ENCODE measurements at regions not wholly inside any gene's neighbourhood (a gene's known extent, or its start where the extent isn't known, plus 50 kb on each side); places are given as distances from the start of the nearest gene placed in this dataset.
A peak's percentile ranks its signal among the peaks of the same experiment; 100 is the strongest.
"Not testable (repeated sequence)": the region's sequence is repeated elsewhere in the genome, so short reads cannot be mapped to it uniquely, and the experiment has no call there.

GRCh38 chr5:40210694-40211093 lies 469.0 kb upstream of the PTGER4 start:
- no peak for DNase-seq

- DNase-seq: peak; percentile 12
Observed at GRCh38 chr5:40206030-40206429, 473.7 kb upstream of the PTGER4 start.

- DNase-seq: no peak
Observed at GRCh38 chr5:40204144-40204543, 475.6 kb upstream of the PTGER4 start.

DNA sequence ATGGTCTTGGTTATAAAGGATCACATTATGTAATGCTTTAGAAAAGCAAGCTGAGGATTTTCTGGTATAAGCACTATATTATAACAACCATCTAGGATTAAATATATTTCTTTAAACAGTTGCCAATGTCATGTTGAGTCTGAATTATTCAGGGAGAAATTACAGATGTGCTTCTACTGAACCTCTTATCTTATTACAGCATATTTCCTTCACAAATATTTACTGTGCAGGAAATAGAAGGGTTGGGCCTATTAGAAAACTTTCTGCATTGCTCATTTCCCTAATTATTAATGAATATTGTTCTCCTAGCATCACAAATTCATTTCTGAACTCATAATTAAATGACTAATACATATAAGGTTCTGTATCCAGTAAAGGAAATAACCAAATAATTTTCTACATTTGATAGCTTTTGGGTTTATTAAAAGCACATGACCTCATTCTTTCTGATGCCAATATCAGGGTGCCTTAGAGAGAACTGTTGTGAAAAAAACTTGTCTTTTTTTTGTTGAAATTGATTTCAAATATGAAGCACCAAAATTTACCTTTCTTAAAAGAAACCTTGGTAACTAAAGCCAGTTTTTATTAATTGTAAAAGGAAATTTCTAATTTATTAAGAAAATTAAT lies 476.8 kb upstream of the PTGER4 start:
- no peak for DNase-seq

- no peak for DNase-seq
Observed at GRCh38 chr5:40198736-40199135, 481.0 kb upstream of the PTGER4 start.

- not testable (repeated sequence) for DNase-seq
Observed at GRCh38 chr5:40195574-40195973, 484.1 kb upstream of the PTGER4 start.

- no peak for DNase-seq
Observed at GRCh38 chr5:40191150-40191549, 488.6 kb upstream of the PTGER4 start.

DNA sequence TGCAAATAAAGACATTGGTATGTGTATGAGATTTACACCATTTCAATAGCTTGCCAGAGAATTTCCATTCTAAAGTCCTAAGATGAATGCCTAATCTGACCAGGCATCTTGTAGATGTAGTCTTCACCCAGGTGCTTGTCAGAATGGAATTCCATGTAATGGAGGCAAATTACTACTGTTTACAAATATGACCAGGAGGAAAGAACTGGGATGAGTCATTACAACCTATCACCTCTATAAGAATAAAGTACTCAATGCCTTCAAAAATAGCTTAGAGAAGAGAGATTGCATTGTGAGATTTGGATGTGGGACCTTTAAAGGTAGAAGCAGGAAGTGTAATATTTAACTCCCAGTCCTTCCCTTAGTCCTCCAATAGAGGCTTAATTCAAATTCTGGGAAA lies 507.0 kb upstream of the PTGER4 start:
- DNase-seq: no peak

DNA sequence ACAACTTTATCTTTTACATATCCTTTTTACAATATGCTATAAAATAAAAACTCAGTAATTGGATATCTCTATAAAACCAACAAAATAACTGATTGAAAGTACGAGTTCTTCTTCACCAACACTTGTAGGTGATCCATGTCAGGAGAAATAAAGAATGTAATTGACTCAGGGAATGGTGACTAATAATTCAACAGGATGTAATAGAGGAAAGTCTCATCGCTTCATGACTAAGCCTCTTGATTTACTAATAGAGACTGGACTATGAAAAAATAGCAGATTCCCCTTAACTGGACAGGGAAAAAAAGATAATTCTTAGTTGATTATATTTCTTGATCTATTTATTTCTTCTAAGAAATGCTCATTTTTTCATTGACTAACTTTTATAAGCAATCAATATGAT lies 507.7 kb upstream of the PTGER4 start:
- DNase-seq: no peak

GRCh38 chr5:40167283-40167682 lies 512.4 kb upstream of the PTGER4 start:
- no peak for DNase-seq

- no peak for DNase-seq
Observed at GRCh38 chr5:40166802-40167201, 512.9 kb upstream of the PTGER4 start.

DNA sequence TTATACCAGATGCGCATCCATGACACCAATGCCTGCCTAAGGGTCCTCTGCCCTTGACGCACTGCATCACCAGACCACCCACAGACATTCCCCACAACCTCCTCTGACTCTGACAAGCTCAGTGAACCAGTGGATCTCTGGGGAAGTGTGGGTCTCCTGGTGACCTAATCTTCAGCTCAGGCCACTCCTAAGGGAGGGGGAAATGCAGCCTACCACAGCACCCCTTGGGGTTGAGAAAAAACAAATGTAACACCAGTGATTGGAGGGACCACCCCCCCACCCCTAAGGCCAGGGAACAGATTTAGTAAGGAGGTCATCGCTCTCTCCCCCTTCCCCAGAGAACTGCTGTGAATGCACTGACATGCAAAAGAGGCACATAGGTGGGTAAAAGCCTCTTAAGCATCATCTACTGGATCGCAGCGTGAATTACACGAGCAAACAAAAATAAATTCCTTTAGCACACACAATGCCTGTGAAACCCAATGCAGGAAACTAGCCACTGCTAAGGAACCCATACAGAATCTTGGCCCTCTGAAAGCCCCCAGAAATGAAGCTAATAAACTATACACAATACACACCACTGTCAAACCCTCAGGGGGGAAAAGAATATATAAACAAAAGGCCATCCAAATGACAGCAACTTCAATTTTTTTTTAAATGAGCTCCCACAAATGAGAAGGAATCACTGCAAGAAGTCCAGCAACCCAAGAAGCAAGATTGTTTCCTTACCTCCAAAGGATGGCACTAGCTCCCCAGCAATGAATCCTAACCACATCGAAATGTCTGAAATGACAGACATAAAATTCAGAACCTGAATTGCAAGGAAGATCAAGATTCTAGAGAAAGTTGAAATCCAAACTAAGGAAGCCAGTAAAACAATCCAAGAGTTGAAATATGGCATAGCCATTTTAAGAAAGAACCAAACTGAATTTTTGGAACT lies 513.7 kb upstream of the PTGER4 start:
- no peak for DNase-seq

- no peak for DNase-seq
Observed at GRCh38 chr5:40165106-40165788, 514.5 kb upstream of the PTGER4 start.

DNA sequence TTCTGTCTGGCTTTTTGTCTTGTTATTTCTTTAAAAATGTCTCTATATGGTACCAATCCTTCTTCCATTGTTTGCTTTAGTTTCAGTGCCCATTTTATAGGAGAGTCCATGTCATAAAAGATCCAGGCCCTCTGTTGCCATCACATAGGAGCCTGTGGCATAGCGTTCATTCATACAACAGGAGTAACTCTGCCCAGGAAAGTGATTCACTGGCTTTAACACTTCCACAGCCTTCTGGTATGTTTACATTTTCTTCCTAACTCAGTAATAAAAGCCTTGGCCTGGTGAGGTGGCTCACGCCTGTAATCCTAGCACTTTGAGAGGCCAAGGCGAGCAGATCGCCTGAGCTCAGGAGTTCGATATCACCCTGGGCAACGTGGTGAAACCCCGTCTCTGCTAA lies 519.3 kb upstream of the PTGER4 start:
- no peak for DNase-seq

DNA sequence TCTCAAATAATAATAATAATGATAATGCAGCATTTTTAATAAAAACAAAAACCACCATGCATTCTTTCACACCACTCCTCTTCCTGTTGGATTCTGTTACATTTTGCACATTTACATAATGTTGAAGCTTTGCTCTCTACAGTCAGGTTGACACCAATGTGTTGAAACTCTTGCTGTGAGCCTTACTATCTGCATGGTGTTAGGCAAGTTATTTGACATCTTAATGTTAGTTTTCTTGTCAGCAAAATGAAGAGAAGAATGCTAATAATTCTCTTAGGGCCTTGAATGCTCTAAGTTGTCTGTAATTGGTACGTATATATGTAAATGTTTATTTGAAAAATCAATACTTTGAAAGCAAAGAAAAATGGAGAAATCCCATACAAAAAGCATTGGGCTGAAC lies 525.5 kb upstream of the PTGER4 start:
- DNase-seq: no peak

DNA sequence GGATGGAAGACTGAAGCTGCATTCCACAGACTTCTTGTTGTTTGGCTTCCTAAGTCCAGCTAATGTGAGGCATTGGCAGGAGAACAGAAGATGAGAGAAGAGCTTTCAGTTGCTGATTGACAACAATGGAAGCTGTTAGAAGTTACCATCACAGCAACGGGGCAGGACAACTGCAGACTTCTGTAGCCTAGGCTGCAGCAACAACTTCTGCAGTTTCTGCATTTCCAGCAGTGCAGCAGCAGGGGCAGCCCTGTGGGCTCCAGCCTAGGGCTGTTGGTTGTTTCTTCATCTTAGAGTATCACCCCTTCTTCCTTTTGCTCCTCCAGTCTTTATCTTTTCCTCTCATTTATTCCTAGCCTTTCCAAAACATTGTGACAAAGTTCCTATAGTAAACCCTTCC lies 528.8 kb upstream of the PTGER4 start:
- no peak for DNase-seq

DNA sequence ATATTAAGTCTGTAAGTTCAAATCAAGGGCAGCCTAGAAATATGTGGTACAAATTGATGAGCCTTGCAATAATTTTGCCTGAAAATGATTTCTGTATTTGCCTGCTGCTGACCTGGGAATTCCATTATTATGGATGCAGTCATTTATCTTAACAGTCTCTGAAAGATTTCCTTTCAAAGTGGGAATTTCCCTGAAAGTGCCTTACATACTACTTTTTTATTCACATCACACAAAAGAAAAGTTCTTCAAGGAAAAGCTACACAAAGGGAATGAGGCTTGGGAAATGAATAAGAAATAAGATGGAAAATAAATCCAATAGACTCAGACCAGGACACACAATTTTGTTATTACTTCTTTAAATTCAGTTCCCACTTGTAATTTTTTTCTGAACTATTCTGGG lies 537.8 kb upstream of the PTGER4 start:
- DNase-seq: no peak

DNA sequence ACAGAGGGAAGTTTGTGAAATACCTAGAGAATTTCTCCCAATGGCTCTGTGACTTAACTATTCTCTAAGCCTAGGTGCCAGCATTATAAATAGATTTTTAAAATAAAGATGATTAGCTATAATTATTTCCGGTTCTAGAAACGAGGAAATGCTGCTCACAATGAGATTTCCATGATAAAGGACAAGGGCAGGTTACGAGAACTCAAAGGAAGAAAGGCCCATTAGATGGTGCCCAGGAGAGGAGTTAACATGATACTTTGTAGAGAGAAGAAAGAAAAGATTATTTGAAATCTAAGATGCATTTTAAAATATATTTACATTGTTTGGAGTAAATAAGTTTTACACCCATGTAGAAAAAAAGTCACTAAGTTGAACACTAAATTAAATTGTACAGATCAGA lies 538.3 kb upstream of the PTGER4 start:
- DNase-seq: no peak

GRCh38 chr5:40137223-40137622 lies 542.5 kb upstream of the PTGER4 start:
- no peak for DNase-seq

DNA sequence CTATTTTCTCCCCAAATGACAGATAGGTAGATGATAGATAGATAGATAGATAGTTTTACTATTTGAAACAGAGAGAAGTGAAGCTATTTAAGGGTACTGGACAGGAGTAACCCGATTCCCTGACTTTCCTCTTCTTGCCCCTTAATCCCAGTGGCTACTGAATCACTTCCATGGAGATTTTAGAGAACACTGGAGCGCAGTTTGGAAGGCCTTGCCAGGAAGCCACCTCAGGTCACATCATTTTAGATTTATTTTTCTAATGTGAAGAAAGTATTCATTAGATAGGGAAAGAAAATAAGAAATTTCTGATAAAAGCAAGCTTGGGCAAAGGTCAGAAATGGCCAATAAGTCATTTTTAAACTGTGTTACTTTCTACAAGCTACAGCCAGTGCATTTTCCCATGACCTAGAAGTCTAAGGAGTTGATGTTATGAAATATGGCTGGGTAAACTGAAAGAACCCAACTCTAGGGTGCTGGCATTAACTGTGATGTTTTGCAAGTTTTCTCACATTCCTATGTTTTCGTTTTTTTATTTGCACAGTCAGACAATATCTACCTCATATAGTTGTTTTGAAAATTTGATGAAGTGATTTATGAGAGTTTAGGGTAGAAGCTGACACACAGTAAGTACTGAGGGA lies 544.7 kb upstream of the PTGER4 start:
- no peak for DNase-seq

DNA sequence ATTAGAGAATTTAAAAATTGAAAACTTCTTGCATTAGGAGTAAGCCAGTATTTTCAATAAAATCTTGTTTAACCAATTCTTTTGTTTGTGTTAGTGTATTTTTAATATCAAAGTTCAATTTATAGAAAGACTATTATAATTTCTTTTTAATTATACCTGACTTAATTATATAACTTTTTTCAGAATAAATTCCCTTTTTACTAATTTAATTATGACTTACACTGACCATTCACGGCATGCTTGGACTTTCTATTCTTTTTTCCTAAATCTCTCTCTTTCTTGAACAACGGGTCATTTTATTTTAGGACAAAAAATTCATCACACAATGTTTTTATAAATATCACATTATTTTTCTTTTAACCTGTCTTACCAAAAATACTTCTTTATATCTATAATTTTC lies 555.3 kb upstream of the PTGER4 start:
- no peak for DNase-seq

DNA sequence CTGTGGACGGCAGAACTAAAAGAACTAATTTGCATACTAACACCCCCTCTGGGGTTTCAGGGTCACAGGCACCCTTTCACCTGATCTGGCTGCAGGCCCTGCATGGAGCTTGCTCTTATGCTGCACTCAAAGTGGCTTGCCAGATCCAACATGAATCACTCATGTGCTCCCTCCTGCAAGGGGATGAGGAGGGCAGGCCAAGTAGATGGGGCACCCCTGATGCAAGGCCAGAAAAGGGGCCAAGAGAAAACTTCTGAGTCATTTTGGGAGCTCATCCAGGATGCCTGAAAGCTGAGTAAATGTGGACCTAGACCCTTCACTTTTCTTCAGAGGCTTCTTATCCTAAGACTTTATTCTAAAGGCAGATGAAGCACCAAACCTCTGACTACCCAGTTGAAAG lies 558.5 kb upstream of the PTGER4 start:
- DNase-seq: no peak

DNA sequence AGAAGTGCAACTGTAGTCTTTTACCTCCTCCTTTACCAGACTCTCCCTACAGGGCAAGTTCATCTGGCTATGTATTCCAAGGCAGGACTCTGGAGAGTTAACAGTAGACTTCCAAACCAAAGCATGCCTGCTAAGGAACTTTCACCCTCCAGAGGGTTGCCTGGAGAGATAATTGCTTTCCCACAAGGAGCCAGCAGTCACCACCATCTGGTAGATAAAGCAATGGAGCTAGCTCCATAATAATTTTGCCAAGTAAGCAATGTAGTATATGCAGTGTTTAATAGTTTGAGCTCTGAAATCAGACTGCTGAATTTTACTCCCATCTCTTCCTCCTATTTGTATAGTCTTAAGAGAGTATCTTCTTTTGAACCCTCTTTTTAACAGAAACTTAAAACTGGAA lies 566.8 kb upstream of the PTGER4 start:
- no peak for DNase-seq
